Neural cell (in vitro differentiated cells): ENCODE measurements at regions not wholly inside any gene's neighbourhood (a gene's known extent, or its start where the extent isn't known, plus 50 kb on each side); places are given as distances from the start of the nearest gene placed in this dataset.

Experiments
- H2AFZ ChIP-seq: fragments of 200-600, 300-800 bp; sonication (generic), shearing (Covaris generic); 2 replicates; pipeline ENCODE4 v1.6.0; 2014; ENCODE audit warnings: low read depth, mild to moderate bottlenecking, antibody characterized with exemption, low read length, moderate library complexity
- H3F3A ChIP-seq: fragments of 200-600 bp; shearing (Covaris generic); 2 replicates; pipeline ENCODE4 v1.6.1; 2016; ENCODE audit warnings: mild to moderate bottlenecking, moderate library complexity, mixed read lengths, antibody characterized with exemption, low read length; ENCODE audit not compliant: insufficient read depth, poor library complexity, severe bottlenecking
- H3K27ac ChIP-seq: fragments of 200-600, 300-800 bp; sonication (generic), shearing (Covaris generic); 2 replicates; pipeline ENCODE4 v1.5.1; 2014; ENCODE audit warnings: mild to moderate bottlenecking, low read length, moderate library complexity
- H3K27me3 ChIP-seq: fragments of 300-800, 200-600 bp; sonication (generic), shearing (Covaris generic); 2 replicates; pipeline ENCODE4 v1.6.0; 2014; ENCODE audit warnings: mild to moderate bottlenecking, low read depth, low read length, moderate library complexity; ENCODE audit not compliant: insufficient read depth
- H3K36me3 ChIP-seq: fragments of 300-800, 200-600 bp; sonication (generic), shearing (Covaris generic); 2 replicates; pipeline ENCODE4 v1.5.1; 2014; ENCODE audit warnings: mild to moderate bottlenecking, antibody characterized with exemption, low read length, moderate library complexity; ENCODE audit not compliant: insufficient read depth
- H3K4me2 ChIP-seq: fragments of 300-800, 200-600 bp; sonication (generic), shearing (Covaris generic); 2 replicates; pipeline ENCODE4 v1.6.0; 2014; ENCODE audit warnings: mild to moderate bottlenecking, low read length
- H3K4me3 ChIP-seq: fragments of 300-800, 200-600 bp; sonication (generic), shearing (Covaris generic); 2 replicates; pipeline ENCODE4 v1.5.1; 2014; ENCODE audit warnings: mild to moderate bottlenecking, low read length, moderate library complexity
- H3K79me2 ChIP-seq: fragments of 200-600 bp; shearing (Covaris generic); replicated peaks from 2 replicates; pipeline ENCODE4 v1.6.0; 2014; ENCODE audit warnings: mild to moderate bottlenecking, low read length, moderate library complexity; ENCODE audit not compliant: insufficient read depth
- H3K9ac ChIP-seq: fragments of 300-800, 200-600 bp; sonication (generic), shearing (Covaris generic); 2 replicates; pipeline ENCODE4 v1.6.1; 2016; ENCODE audit warnings: mild to moderate bottlenecking, low read length, mixed read lengths
- H3K9me2 ChIP-seq: fragments of 200-600 bp; shearing (Covaris generic); 2 replicates; pipeline ENCODE4 v1.6.1; 2016; ENCODE audit warnings: mild to moderate bottlenecking, low read length, mixed read lengths; ENCODE audit not compliant: insufficient read depth
- H3K9me3 ChIP-seq: fragments of 200-600, 300-800 bp; sonication (generic), shearing (Covaris generic); 2 replicates; pipeline ENCODE4 v1.6.1; 2016; ENCODE audit warnings: mild to moderate bottlenecking, mixed run types, low read length, moderate library complexity, mixed read lengths
- H4K20me1 ChIP-seq: fragments of 200-600 bp; shearing (Covaris generic); 2 replicates; pipeline ENCODE4 v1.6.1; 2016; ENCODE audit warnings: mild to moderate bottlenecking, mixed run types; ENCODE audit not compliant: insufficient read depth
- EP300 ChIP-seq: fragments of 450-650 bp; conservative IDR thresholded peaks from 2 replicates; pipeline ENCODE4 v1.6.1; 2014; ENCODE audit warnings: antibody characterized with exemption, mild to moderate bottlenecking, moderate library complexity; ENCODE audit not compliant: poor library complexity, severe bottlenecking
- EZH2 ChIP-seq: fragments of 200-600, 300-800 bp; shearing (Covaris generic), sonication (generic); IDR thresholded peaks from 2 replicates; pipeline ENCODE4 v1.6.1; 2014; ENCODE audit warnings: antibody characterized with exemption, low read length, borderline replicate concordance, mild to moderate bottlenecking; ENCODE audit not compliant: insufficient read depth, poor library complexity, severe bottlenecking
- MXI1 ChIP-seq: fragments of 450-650 bp; conservative IDR thresholded peaks from 2 replicates; pipeline ENCODE4 v1.6.1; 2014; ENCODE audit warnings: antibody characterized with exemption, mild to moderate bottlenecking; ENCODE audit not compliant: poor library complexity, severe bottlenecking
- POLR2AphosphoS5 ChIP-seq: IDR thresholded peaks from 2 replicates; pipeline ENCODE4 v1.6.1; 2012
- RAD21 ChIP-seq: fragments of 450-650 bp; conservative IDR thresholded peaks from 2 replicates; pipeline ENCODE4 v1.6.1; 2014; ENCODE audit warnings: antibody characterized with exemption, mild to moderate bottlenecking, moderate library complexity
- SMC3 ChIP-seq: fragments of 450-650 bp; conservative IDR thresholded peaks from 2 replicates; pipeline ENCODE4 v1.6.1; 2014; ENCODE audit warnings: antibody characterized with exemption, mild to moderate bottlenecking, moderate library complexity; ENCODE audit not compliant: poor library complexity
- TF ChIP-seq, protein P1 (sequence below): IDR thresholded peaks from 2 replicates; pipeline ENCODE4 v1.6.1; 2012; ENCODE audit warnings: borderline replicate concordance

DNA sequence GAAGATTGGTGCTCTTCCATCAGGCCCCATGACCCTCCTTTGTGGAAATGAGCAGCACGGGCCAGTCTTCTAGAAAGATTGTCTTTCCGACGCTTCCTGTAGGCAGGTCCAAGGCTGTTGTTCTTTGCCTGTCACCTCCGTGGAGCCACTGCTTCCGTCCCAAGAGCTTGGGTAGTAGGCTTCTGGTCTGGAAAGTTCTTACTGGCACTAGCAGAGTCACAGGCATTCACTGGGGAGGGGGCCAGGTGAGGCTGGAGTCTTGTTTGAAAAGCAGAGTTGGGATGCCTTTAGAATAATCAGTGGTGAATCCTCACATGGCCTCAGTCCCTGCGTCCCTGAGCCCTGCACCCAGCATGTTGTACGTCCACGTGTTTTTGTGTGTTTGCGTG lies 76.2 kb upstream of the ADPGK start:
- Histone ChIP-seq H4K20me1 (no peaks in the 10 kb centered on the region), H3K4me3 (no peak overlapping the region), H3K9ac (no peak overlapping the region), H3K9me2 (no peaks in the 10 kb centered on the region), H3F3A (no peaks in the 10 kb centered on the region), H3K27ac (no peak overlapping the region), H3K36me3 (no peaks in the 10 kb centered on the region), H3K4me2 (no peak overlapping the region), H3K27me3 (no peaks in the 10 kb centered on the region), H3K79me2 (no peaks in the 10 kb centered on the region), H2AFZ (no peak overlapping the region), H3K9me3 (no peaks in the 10 kb centered on the region)
- no peak for TF ChIP-seq EZH2

DNA sequence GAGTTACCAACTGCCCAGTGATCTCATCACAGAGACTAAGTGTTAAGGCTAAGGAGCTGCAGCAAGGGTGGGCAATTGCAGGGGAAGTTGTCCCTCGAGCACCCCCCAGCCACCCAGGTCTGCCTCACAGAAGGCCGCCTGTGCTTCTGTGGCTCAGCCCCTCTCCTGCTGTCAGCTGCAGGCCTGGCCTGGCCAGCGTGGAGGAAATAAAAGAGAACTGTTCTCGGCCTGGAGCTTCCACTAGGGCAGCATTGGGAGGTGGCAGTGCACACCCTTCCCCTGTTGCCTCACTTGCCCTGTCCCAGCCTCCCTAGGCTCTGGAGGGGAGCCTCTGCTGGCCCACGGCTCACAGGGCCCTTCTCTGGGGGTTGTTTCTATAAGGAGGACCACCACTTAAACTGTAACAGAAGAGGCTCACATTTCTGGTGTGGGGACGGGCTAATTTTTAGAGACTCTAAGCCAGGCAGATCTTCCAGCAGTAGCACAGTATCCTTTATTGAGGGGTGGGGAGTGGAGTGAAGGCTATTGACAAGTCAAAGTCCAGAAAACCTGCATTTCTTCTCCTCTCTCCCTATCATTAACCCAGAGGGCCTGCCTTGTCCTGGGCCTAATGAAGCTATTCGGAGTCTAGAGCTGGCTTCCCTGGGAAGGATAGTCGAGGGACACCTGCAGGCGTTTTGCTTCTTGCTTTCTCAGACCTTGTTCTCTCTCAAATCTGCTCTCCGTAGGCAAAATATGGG lies 75.6 kb upstream of the ADPGK start:
- Histone ChIP-seq H3K27ac (no peak overlapping the region), H2AFZ (no peak overlapping the region), H3K9ac (no peak overlapping the region)

GRCh38 chr15:72858205-72858604 lies 74.6 kb upstream of the ADPGK start:
- H3K79me2 ChIP-seq: no peaks in the 10 kb centered on the region
- TF ChIP-seq, protein P1, sequence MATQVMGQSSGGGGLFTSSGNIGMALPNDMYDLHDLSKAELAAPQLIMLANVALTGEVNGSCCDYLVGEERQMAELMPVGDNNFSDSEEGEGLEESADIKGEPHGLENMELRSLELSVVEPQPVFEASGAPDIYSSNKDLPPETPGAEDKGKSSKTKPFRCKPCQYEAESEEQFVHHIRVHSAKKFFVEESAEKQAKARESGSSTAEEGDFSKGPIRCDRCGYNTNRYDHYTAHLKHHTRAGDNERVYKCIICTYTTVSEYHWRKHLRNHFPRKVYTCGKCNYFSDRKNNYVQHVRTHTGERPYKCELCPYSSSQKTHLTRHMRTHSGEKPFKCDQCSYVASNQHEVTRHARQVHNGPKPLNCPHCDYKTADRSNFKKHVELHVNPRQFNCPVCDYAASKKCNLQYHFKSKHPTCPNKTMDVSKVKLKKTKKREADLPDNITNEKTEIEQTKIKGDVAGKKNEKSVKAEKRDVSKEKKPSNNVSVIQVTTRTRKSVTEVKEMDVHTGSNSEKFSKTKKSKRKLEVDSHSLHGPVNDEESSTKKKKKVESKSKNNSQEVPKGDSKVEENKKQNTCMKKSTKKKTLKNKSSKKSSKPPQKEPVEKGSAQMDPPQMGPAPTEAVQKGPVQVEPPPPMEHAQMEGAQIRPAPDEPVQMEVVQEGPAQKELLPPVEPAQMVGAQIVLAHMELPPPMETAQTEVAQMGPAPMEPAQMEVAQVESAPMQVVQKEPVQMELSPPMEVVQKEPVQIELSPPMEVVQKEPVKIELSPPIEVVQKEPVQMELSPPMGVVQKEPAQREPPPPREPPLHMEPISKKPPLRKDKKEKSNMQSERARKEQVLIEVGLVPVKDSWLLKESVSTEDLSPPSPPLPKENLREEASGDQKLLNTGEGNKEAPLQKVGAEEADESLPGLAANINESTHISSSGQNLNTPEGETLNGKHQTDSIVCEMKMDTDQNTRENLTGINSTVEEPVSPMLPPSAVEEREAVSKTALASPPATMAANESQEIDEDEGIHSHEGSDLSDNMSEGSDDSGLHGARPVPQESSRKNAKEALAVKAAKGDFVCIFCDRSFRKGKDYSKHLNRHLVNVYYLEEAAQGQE: no peak
- TF ChIP-seq SMC3 (no peak), RAD21 (no peak), MXI1 (no peak), EZH2 (no peak), EP300 (no peak)
- no peaks in the 10 kb centered on the region for H3K36me3 ChIP-seq
- no peak overlapping the region for H3K4me3 ChIP-seq
- H3K4me2 ChIP-seq: no peak overlapping the region
- no peak overlapping the region for H3K27ac ChIP-seq
- no peaks in the 10 kb centered on the region for H3K27me3 ChIP-seq
- no peaks in the 10 kb centered on the region for H3F3A ChIP-seq
- no peaks in the 10 kb centered on the region for H3K9me2 ChIP-seq
- no peak overlapping the region for H3K9ac ChIP-seq
- H4K20me1 ChIP-seq: no peaks in the 10 kb centered on the region
- no peaks in the 10 kb centered on the region for H3K9me3 ChIP-seq
- no peak overlapping the region for H2AFZ ChIP-seq

More for the DNA sequence above, 75.6 kb upstream of the ADPGK start:
- Histone ChIP-seq H3K9me2 (no peaks in the 10 kb centered on the region), H3F3A (no peaks in the 10 kb centered on the region), H3K27me3 (no peaks in the 10 kb centered on the region), H3K36me3 (no peaks in the 10 kb centered on the region), H3K9me3 (no peaks in the 10 kb centered on the region), H4K20me1 (no peaks in the 10 kb centered on the region), H3K4me2 (no peak overlapping the region), H3K4me3 (no peak overlapping the region), H3K79me2 (no peaks in the 10 kb centered on the region)
- TF ChIP-seq POLR2AphosphoS5 (no peak), EZH2 (no peak)
- TF ChIP-seq, protein P1: no peak
